SU-DHL-6 (cell line): ENCODE measurements at regions not wholly inside any gene's neighbourhood (a gene's known extent, or its start where the extent isn't known, plus 50 kb on each side); places are given as distances from the start of the nearest gene placed in this dataset.

Experiments used
- H2AFZ ChIP-seq: fragments of 200-600 bp; sonication (generic); 2 replicates; pipeline ENCODE4 v1.6.1; 2014; ENCODE audit warnings: low read depth, mild to moderate bottlenecking, moderate library complexity, mixed read lengths, antibody characterized with exemption, low read length; ENCODE audit not compliant: severe bottlenecking
- H3F3A ChIP-seq: fragments of 200-600 bp; shearing (Covaris generic); 2 replicates; pipeline ENCODE4 v1.6.0; 2016; ENCODE audit warnings: antibody characterized with exemption, mild to moderate bottlenecking; ENCODE audit not compliant: insufficient read depth
- H3K27ac ChIP-seq: fragments of 200-600 bp; sonication (generic); 2 replicates; pipeline ENCODE4 v1.5.1; 2016; ENCODE audit warnings: low read depth, mild to moderate bottlenecking, low read length, moderate library complexity, mixed read lengths
- H3K27me3 ChIP-seq: fragments of 200-600 bp; sonication (generic), shearing (Covaris generic); 2 replicates; pipeline ENCODE4 v1.6.0; 2014; ENCODE audit warnings: mild to moderate bottlenecking, low read length
- H3K36me3 ChIP-seq: fragments of 200-600 bp; sonication (generic); 2 replicates; pipeline ENCODE4 v1.6.1; 2014; ENCODE audit warnings: mild to moderate bottlenecking, low read length, mixed read lengths
- H3K4me2 ChIP-seq: fragments of 300-600, 200-600 bp; shearing (Covaris generic), sonication (generic); 2 replicates; pipeline ENCODE4 v1.6.0; 2014; ENCODE audit warnings: low read length, low read depth, mild to moderate bottlenecking; ENCODE audit not compliant: poor library complexity, severe bottlenecking
- H3K4me3 ChIP-seq: fragments of 200-600 bp; sonication (generic); 2 replicates; pipeline ENCODE4 v1.5.1; 2014; ENCODE audit warnings: antibody characterized with exemption, low read length, mild to moderate bottlenecking, mixed read lengths; ENCODE audit not compliant: insufficient read depth, poor library complexity, severe bottlenecking
- H3K79me2 ChIP-seq: fragments of 200-600 bp; sonication (generic); 2 replicates; pipeline ENCODE4 v1.6.1; 2014; ENCODE audit warnings: mild to moderate bottlenecking, low read length, moderate library complexity; ENCODE audit not compliant: insufficient read depth
- H3K9ac ChIP-seq: fragments of 200-600 bp; sonication (generic); 2 replicates; pipeline ENCODE4 v1.7.0; 2014; ENCODE audit warnings: mild to moderate bottlenecking, low read length
- H3K9me2 ChIP-seq: fragments of 200-600 bp; sonication (generic); replicated peaks from 2 replicates; pipeline ENCODE4 v1.6.1; 2014; ENCODE audit warnings: low read length; ENCODE audit not compliant: insufficient read depth
- H3K9me3 ChIP-seq: fragments of 200-600 bp; sonication (generic); 2 replicates; pipeline ENCODE4 v1.6.1; 2014; ENCODE audit warnings: low read length, mixed read lengths; ENCODE audit not compliant: insufficient read depth
- H4K20me1 ChIP-seq: fragments of 200-600 bp; sonication (generic); 2 replicates; pipeline ENCODE4 v1.6.1; 2014; ENCODE audit warnings: low read depth, mild to moderate bottlenecking, antibody characterized with exemption, low read length, moderate library complexity, mixed read lengths
- EZH2phosphoT487 ChIP-seq: fragments of 200-600 bp; sonication (generic), shearing (Covaris generic); conservative IDR thresholded peaks from 2 replicates; pipeline ENCODE4 v1.6.1; 2018; ENCODE audit warnings: mild to moderate bottlenecking, antibody characterized with exemption, low read length, moderate library complexity, mixed read lengths
- TF ChIP-seq, protein P1 (sequence below): fragments of 200-600 bp; sonication (generic); IDR thresholded peaks from one replicate; pipeline ENCODE4 v1.5.1; 2017; ENCODE audit warnings: antibody characterized with exemption, mild to moderate bottlenecking, low read length, moderate library complexity; ENCODE audit not compliant: insufficient read depth, poor library complexity, severe bottlenecking

DNA sequence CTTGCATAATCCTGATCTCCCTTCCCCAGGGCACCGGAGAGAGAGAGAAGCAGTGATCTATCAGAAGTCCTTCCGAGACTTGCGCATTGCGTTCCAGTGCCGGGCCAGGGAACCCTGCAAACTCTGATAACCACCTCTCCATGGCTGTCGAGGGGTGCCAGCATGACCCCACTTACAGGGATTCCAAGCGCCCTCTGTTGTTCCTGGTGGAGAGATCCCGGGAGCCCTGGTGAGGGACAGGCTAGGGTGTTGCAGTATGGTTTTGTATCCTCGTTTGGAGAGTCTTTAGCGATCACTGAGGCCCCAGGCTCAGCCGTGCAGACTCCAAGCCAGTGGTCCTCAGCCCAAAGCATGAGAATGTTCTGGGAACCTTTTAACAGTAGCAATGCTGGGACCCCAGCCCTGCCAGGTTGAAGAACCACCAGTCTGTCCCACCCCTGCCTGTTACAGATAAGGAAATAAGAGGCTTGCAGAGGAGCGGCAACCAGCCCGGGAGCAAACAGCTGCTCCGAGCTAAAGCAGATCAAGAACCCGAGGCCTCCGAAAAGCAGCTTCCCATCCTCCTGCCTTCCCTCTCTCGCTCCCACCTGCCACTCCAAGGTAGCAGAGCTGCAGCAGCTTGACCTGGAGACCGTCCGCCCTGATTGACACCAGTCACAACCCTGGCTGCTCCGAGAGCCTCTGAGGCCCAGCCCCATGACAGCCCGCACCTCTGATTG is 150.3 kb upstream of the RPL38 start:
- H3K9ac ChIP-seq, result no peak overlapping the region
- H3K27me3 ChIP-seq, result no peaks in the 10 kb centered on the region
- TF ChIP-seq, protein P1, sequence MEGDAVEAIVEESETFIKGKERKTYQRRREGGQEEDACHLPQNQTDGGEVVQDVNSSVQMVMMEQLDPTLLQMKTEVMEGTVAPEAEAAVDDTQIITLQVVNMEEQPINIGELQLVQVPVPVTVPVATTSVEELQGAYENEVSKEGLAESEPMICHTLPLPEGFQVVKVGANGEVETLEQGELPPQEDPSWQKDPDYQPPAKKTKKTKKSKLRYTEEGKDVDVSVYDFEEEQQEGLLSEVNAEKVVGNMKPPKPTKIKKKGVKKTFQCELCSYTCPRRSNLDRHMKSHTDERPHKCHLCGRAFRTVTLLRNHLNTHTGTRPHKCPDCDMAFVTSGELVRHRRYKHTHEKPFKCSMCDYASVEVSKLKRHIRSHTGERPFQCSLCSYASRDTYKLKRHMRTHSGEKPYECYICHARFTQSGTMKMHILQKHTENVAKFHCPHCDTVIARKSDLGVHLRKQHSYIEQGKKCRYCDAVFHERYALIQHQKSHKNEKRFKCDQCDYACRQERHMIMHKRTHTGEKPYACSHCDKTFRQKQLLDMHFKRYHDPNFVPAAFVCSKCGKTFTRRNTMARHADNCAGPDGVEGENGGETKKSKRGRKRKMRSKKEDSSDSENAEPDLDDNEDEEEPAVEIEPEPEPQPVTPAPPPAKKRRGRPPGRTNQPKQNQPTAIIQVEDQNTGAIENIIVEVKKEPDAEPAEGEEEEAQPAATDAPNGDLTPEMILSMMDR, result no peak
- TF ChIP-seq EZH2phosphoT487, result no peak
- H2AFZ ChIP-seq, result no peak overlapping the region
- no peaks in the 10 kb centered on the region for H3K9me2 ChIP-seq
- H4K20me1 ChIP-seq, result no peaks in the 10 kb centered on the region
- H3K4me3 ChIP-seq, result no peak overlapping the region
- no peak overlapping the region for H3K27ac ChIP-seq
- H3F3A ChIP-seq, result no peaks in the 10 kb centered on the region
- H3K9me3 ChIP-seq, result no peaks in the 10 kb centered on the region
- no peaks in the 10 kb centered on the region for H3K36me3 ChIP-seq
- no peaks in the 10 kb centered on the region for H3K79me2 ChIP-seq
- no peak overlapping the region for H3K4me2 ChIP-seq

- Histone ChIP-seq H2AFZ (no peak overlapping the region), H3K79me2 (no peaks in the 10 kb centered on the region), H3K9ac (no peak overlapping the region), H3K9me3 (no peaks in the 10 kb centered on the region), H4K20me1 (no peaks in the 10 kb centered on the region), H3K9me2 (no peaks in the 10 kb centered on the region), H3K36me3 (no peaks in the 10 kb centered on the region), H3K4me3 (no peak overlapping the region), H3K27me3 (no peaks in the 10 kb centered on the region), H3F3A (no peaks in the 10 kb centered on the region), H3K27ac (no peak overlapping the region), H3K4me2 (no peak overlapping the region)
- no peak for TF ChIP-seq EZH2phosphoT487
- TF ChIP-seq, protein P1, result no peak
These were observed 149.8 kb upstream of the RPL38 start for GRCh38 chr17:74053712-74054078.

DNA sequence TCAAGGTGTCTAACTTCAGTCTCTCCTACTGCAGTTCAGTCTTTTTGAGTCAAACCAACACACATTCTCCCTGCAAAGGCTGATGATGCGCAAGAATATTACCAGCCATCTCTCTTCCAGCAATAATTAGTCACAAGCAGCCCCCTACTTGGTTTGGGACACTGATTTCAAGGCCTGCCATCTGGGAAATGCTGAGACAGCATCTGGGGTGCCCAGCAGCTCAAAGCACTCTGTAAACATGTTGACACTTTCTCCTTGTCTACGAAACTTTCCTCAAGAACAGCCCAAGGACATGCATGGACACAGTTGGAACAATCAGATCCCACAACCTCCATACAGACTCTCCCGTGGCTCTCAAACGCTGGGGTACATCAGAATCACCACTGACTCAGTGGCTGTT is 149.2 kb upstream of the RPL38 start:
- no peak overlapping the region for H3K27ac ChIP-seq
- no peak overlapping the region for H3K4me2 ChIP-seq
- H4K20me1 ChIP-seq, result no peaks in the 10 kb centered on the region
- no peak for TF ChIP-seq EZH2phosphoT487
- TF ChIP-seq, protein P1, result no peak
- no peaks in the 10 kb centered on the region for H3K27me3 ChIP-seq
- H3K9ac ChIP-seq, result no peak overlapping the region
- H3K9me2 ChIP-seq, result no peaks in the 10 kb centered on the region
- no peak overlapping the region for H3K4me3 ChIP-seq
- H3K9me3 ChIP-seq, result no peaks in the 10 kb centered on the region
- H2AFZ ChIP-seq, result no peak overlapping the region
- H3F3A ChIP-seq, result no peaks in the 10 kb centered on the region
- no peaks in the 10 kb centered on the region for H3K79me2 ChIP-seq
- no peaks in the 10 kb centered on the region for H3K36me3 ChIP-seq
